HepG2 (cell line): ENCODE measurements at regions not wholly inside any gene's neighbourhood (a gene's known extent, or its start where the extent isn't known, plus 50 kb on each side); places are given as distances from the start of the nearest gene placed in this dataset.

Source experiments
- CTCF ChIP-seq: sonication (generic); formaldehyde crosslinking; IDR thresholded peaks from 2 replicates; pipeline ENCODE4 v1.5.0; 2020; ENCODE audit warnings: mild to moderate bottlenecking, missing genetic modification reagents, moderate library complexity
- ZFP41 ChIP-seq: sonication (generic); formaldehyde crosslinking; IDR thresholded peaks from 2 replicates; pipeline ENCODE4 v1.4.0; 2020; ENCODE audit warnings: mild to moderate bottlenecking, missing genetic modification reagents, borderline replicate concordance

- TF ChIP-seq ZFP41 (CRISPR knock-in tag) (no peak), CTCF (CRISPR knock-in tag) (no peak)
Measured at GRCh38 chr16:63684149-63685101, 1437.4 kb downstream of the CDH11 start.
